Urinary bladder (tissue), 3 donors: ENCODE measurements at regions not wholly inside any gene's neighbourhood (a gene's known extent, or its start where the extent isn't known, plus 50 kb on each side); places are given as distances from the start of the nearest gene placed in this dataset.

Experiments used
- DNase-seq: peaks from one replicate; pipeline ENCODE4 v3.0.0-alpha.2; 2015; ENCODE audit errors: extremely low spot score
- H3K27ac ChIP-seq: one replicate; pipeline ENCODE4 v1.5.1; 2013; ENCODE audit warnings: low read depth, mild to moderate bottlenecking, moderate library complexity
- H3K36me3 ChIP-seq: one replicate; pipeline ENCODE4 v1.6.1; 2013; ENCODE audit warnings: mild to moderate bottlenecking, moderate library complexity; ENCODE audit not compliant: insufficient read depth
- H3K4me1 ChIP-seq: one replicate; pipeline ENCODE4 v1.6.1; 2013; ENCODE audit warnings: mild to moderate bottlenecking, moderate library complexity; ENCODE audit not compliant: insufficient read depth
- H3K4me3 ChIP-seq: one replicate; pipeline ENCODE4 v1.5.1; 2013; ENCODE audit warnings: low read depth, low read length
- WGBS: extraction: QIAGEN DNeasy Blood & Tissue Kit; methylation state at CpG from one replicate; pipeline ENCODE4 v1.1.7; 2013; 5-methylcytosine and 5-hydroxymethylcytosine counted together
- donor health status: healthy with polysubstance abuse.
- donor health status: healthy.

GRCh38 chr3:5270666-5271371 lies 83.3 kb downstream of the EDEM1 start:
- no peak overlapping the region for H3K4me3 ChIP-seq
- 80% methylated on average over 9 of the region's 9 CpGs for WGBS
- no peak overlapping the region for H3K27ac ChIP-seq
- no peaks in the 10 kb centered on the region for H3K4me1 ChIP-seq
- no peaks in the 10 kb centered on the region for H3K36me3 ChIP-seq
- no peak for DNase-seq

DNA sequence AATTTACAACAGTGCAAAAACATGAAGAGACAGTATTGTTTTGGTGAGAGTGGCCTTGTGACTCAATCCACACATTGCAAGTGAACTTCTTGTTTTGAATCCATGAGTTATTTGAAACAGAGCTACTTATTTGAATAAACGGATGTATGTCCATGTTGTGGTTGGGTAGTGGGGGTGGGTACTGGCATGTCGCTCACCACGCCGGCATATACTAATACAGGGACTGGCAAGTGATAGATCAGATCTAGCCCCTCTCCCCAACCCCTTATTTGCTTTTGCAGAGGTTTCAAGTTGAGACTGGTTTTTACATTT lies 83.8 kb downstream of the EDEM1 start:
- Histone ChIP-seq H3K4me1 (no peaks in the 10 kb centered on the region), H3K36me3 (no peaks in the 10 kb centered on the region), H3K4me3 (no peak overlapping the region), H3K27ac (no peak overlapping the region)
- DNase-seq, result no peak
- 85% methylated on average over 4 of the region's 4 CpGs for WGBS

DNA sequence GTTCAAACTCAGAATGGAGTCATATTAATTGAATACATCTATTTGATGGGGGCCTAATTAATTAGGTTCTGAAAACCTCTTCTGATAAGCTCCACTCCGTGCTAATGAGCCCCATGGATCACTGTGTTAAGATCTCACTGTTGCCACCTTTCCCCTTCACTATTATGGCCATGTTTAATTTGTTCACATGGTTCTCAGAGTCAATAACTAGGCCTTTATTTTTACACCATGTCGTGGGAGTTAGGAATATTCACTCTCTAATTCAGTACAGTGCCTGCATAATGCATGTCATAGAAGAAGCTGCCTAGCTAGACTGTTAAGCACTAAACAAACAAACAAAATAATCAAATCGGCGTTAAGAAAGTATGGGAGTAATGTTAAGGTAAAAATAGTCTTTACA lies 84.9 kb downstream of the EDEM1 start:
- 76% methylated on average over 4 of the region's 4 CpGs for WGBS
- no peaks in the 10 kb centered on the region for H3K4me1 ChIP-seq
- no peaks in the 10 kb centered on the region for H3K36me3 ChIP-seq
- no peak overlapping the region for H3K27ac ChIP-seq
- H3K4me3 ChIP-seq, result no peak overlapping the region
- DNase-seq, result no peak

GRCh38 chr3:5274091-5274490 lies 86.6 kb downstream of the EDEM1 start:
- H3K27ac ChIP-seq, result no peak overlapping the region
- WGBS, result 73% methylated on average over 1 of the region's 1 CpG
- H3K36me3 ChIP-seq, result no peaks in the 10 kb centered on the region
- no peak for DNase-seq
- no peak overlapping the region for H3K4me3 ChIP-seq
- H3K4me1 ChIP-seq, result no peaks in the 10 kb centered on the region

GRCh38 chr3:5275529-5275928 lies 88.0 kb downstream of the EDEM1 start:
- DNase-seq, result no peak
- Histone ChIP-seq H3K4me1 (no peaks in the 10 kb centered on the region), H3K4me3 (no peak overlapping the region), H3K36me3 (no peaks in the 10 kb centered on the region), H3K27ac (no peak overlapping the region)
- WGBS, result 37% methylated on average over 2 of the region's 2 CpGs

GRCh38 chr3:5276934-5277333 lies 89.4 kb downstream of the EDEM1 start:
- no peak overlapping the region for H3K4me3 ChIP-seq
- 91% methylated on average over 8 of the region's 8 CpGs for WGBS
- H3K36me3 ChIP-seq, result no peaks in the 10 kb centered on the region
- no peak overlapping the region for H3K27ac ChIP-seq
- no peak for DNase-seq
- no peaks in the 10 kb centered on the region for H3K4me1 ChIP-seq

- no peak overlapping the region for H3K4me3 ChIP-seq
- 80% methylated on average over 3 of the region's 3 CpGs for WGBS
- H3K27ac ChIP-seq, result no peak overlapping the region
- no peaks in the 10 kb centered on the region for H3K36me3 ChIP-seq
- no peak for DNase-seq
- H3K4me1 ChIP-seq, result no peaks in the 10 kb centered on the region
These were observed 90.2 kb downstream of the EDEM1 start for GRCh38 chr3:5277612-5278236.

- DNase-seq, result no peak
- no peaks in the 10 kb centered on the region for H3K4me1 ChIP-seq
- H3K4me3 ChIP-seq, result no peak overlapping the region
- H3K36me3 ChIP-seq, result no peaks in the 10 kb centered on the region
- no peak overlapping the region for H3K27ac ChIP-seq
These were observed 91.2 kb downstream of the EDEM1 start for GRCh38 chr3:5278666-5279065.

GRCh38 chr3:5282703-5283102 lies 95.2 kb downstream of the EDEM1 start:
- Histone ChIP-seq H3K4me3 (no peak overlapping the region), H3K36me3 (no peaks in the 10 kb centered on the region), H3K27ac (no peak overlapping the region), H3K4me1 (no peaks in the 10 kb centered on the region)
- 93% methylated on average over 1 of the region's 1 CpG for WGBS
- no peak for DNase-seq

GRCh38 chr3:5285439-5285838 lies 97.9 kb downstream of the EDEM1 start:
- no peak overlapping the region for H3K4me3 ChIP-seq
- no peak for DNase-seq
- H3K36me3 ChIP-seq, result no peaks in the 10 kb centered on the region
- H3K4me1 ChIP-seq, result no peaks in the 10 kb centered on the region
- H3K27ac ChIP-seq, result no peak overlapping the region

DNA sequence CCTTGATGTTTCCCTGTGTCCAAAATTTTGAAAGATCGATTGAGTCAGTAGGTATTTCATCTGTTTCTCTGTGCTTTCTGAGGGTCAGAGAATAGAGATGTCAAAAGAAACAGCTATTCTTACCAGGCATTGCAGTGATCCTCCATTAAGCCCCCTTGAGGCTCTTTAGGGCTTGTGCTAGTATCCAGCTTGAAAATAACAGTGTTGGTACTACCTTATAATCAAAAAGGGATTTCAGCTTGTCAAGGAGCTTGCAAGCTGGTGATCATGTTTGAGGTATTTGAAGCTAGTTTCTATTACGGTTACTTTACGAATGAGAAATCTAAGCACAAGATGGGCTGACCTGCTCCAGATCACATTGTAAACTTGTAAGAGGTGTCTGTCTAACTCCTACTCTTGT lies 103.4 kb downstream of the EDEM1 start:
- no peak for DNase-seq
- Histone ChIP-seq H3K36me3 (no peaks in the 10 kb centered on the region), H3K27ac (no peak overlapping the region), H3K4me3 (no peak overlapping the region), H3K4me1 (no peaks in the 10 kb centered on the region)
- 76% methylated on average over 3 of the region's 3 CpGs for WGBS

DNA sequence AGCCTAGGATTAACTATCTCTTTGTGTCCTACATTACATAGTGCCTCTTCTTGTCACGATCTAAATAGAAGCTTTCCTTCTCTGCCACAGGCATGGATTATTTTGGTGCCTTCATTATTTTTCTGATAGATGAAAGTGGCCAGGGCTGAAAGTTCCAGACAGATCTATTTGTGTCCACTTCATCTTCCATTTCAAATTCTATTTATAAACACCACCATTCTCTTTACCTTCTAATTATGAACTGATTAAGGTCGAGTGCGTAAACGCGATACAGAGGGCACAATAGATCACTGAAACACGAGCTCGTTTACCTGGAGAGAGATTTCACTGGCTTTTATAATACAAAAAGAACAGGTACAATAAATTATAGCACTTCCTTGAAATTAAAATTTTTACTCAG lies 105.0 kb downstream of the EDEM1 start:
- 83% methylated on average over 7 of the region's 7 CpGs for WGBS
- H3K4me1 ChIP-seq, result no peaks in the 10 kb centered on the region
- H3K36me3 ChIP-seq, result no peaks in the 10 kb centered on the region
- no peak overlapping the region for H3K27ac ChIP-seq
- no peak overlapping the region for H3K4me3 ChIP-seq
- DNase-seq, result no peak

DNA sequence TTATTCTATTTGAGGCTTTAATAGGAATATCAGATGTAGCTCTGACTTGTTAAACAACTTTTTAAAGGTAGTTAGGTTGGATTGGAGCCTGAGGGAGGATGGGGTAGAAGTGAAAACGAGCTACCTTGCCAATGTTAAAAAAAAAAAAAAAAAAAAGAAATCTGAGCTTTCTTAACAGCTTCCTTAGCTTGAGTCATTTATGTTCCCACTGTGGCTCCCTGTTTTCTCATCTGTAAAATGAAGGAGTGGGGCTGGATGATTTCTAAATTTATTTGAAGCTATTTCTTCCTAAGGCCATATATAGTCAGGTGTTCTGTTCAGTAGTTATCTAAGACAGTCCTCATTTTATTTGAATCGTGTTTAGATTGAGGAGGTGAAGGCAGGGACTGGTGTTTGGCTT lies 105.7 kb downstream of the EDEM1 start:
- WGBS, result 51% methylated on average over 2 of the region's 2 CpGs
- Histone ChIP-seq H3K4me3 (no peak overlapping the region), H3K36me3 (no peaks in the 10 kb centered on the region), H3K4me1 (no peaks in the 10 kb centered on the region), H3K27ac (no peak overlapping the region)
- no peak for DNase-seq

- no peaks in the 10 kb centered on the region for H3K36me3 ChIP-seq
- H3K4me1 ChIP-seq, result no peaks in the 10 kb centered on the region
- DNase-seq, result no peak
- no peak overlapping the region for H3K27ac ChIP-seq
- H3K4me3 ChIP-seq, result no peak overlapping the region
- WGBS, result 90% methylated on average over 4 of the region's 4 CpGs
These were observed 106.8 kb downstream of the EDEM1 start for GRCh38 chr3:5294356-5294755.

GRCh38 chr3:5295191-5295690 lies 107.7 kb downstream of the EDEM1 start:
- H3K27ac ChIP-seq, result no peak overlapping the region
- H3K4me3 ChIP-seq, result no peak overlapping the region
- H3K4me1 ChIP-seq, result no peaks in the 10 kb centered on the region
- no peak for DNase-seq
- whole genome bisulfite sequencing, result 88% methylated on average over 1 of the region's 1 CpG
- H3K36me3 ChIP-seq, result no peaks in the 10 kb centered on the region
